Activated CD4-positive, alpha-beta T cell treated with anti-CD3 and anti-CD28 coated beads, Interleukin-10, Interleukin-2, amounts not matched to agents 100 ng/mL and 50 ng/mL, durations not matched to agents 16 hours and 8 hours (primary cell): ENCODE measurements at regions not wholly inside any gene's neighbourhood (a gene's known extent, or its start where the extent isn't known, plus 50 kb on each side); places are given as distances from the start of the nearest gene placed in this dataset.
"Not testable (repeated sequence)": the region's sequence is repeated elsewhere in the genome, so short reads cannot be mapped to it uniquely, and the experiment has no call there.

Source experiments
- DNase-seq: peaks from one replicate; pipeline ENCODE4 v3.0.0-alpha.2; 2020

DNA sequence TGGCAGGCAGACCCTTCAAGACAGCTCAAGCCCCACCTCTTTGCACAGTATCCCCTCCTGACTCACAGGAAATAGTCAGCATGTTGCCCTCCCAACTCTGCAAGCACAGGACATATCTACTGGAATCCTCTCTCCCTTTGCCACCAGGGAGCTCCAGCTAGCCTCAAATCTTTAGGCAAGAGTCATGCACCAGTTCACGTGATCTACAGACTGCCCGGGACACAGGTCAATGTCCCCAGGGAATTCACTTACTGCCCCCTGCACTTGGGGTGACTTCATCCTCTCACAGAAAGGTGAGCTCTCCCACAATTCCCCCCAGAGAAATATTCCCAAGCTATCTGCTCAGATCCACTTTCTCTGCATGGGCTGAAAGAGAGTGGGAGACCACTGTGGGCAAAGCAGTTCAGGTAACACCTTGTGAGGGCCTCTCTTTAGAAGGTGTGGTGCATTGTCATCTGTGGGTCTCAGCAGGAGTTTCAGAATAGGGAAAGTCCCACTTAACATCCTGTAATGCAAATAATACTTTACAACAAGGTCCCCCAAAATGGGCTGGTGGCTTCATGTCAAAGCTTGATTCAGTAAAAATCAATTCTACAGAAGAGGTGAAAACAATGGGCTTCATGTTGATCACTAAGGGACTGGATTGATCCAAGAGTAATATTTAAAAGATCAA, 129.9 kb downstream of the NOC3L start:
- no peak for DNase-seq

DNA sequence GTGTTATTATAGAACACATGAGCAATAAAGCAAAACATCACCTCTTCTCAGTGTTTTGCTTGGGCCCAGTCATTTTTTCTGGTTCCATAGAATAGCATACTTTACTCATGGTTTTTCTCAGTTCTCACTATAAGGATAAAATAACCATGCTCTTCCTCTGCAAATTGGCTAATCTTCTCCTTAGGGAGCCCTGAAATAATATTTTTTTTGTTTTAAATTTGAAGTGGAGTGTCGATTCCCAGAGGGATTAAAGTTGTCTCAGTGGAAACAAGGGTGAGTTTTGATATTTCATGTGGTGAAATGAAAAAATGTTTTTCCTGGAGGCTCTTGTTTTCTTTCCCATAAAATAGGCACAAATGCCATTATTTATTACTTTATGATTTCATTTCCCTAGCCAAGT, 127.3 kb downstream of the NOC3L start:
- no peak for DNase-seq

DNA sequence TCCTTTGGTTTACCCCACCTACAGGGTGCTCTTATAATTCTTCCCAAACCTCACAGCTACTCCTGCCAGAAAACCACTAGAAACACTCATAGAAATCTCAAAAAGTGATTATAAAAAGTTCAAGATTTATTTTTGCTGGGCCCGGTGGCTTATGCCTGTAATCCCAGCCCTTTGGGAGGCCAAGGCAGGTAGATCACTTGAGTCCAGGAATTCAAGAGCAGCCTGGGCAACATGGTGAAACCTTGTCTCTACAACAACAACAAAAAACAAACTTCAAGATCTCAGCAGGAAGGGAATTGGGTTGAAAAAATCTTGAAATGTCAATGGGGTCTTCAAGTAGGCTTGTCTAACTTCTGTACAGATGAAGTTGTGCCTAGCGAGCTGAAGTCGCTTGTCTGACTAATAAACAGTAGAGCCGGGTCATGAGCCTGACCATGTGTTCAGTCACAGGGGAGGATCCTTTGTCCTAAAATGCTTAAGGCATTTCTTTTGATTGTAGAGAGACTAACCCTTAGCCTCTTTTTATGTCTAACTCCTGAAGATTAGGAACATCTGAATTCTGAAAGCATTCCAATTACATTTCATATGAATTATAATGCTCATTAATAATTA, 124.6 kb downstream of the NOC3L start:
- no peak for DNase-seq

DNA sequence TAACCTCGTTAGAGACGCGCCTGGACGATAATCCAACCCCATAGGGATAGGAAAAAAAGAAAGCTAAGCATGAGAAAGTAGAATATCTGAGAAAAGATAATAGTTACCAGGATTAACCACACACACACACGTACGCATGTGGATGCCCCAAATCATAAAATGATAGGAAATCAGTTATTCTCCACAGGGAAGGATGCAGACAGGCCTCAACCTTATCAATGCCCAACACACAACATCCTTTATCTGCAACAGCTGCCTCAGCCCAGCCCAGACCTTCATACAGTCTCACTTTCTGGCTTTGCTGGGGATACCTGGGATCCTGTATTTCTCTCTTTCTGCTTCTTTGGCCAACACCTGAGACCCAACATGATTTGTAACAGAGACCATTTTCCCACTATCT, 123.0 kb downstream of the NOC3L start:
- DNase-seq, result no peak

DNA sequence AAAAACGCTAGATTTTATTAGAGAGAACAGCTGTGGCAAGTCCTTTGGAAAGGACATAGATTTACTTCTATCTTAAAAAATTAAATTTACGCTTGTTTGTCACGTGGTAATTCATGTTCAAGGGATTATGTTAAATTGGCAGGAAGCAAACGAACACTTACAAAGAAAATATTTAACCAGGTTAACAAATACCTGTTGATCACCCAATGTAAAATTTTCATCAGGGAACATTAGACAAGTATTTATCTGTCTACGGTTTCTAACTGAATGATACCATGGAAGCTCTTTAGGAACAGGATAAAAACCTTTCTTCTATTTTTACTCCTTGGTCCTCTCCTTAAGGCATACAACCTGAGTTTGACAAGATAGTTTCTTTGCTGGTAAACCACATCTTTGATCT, 122.2 kb downstream of the NOC3L start:
- DNase-seq, result no peak

DNA sequence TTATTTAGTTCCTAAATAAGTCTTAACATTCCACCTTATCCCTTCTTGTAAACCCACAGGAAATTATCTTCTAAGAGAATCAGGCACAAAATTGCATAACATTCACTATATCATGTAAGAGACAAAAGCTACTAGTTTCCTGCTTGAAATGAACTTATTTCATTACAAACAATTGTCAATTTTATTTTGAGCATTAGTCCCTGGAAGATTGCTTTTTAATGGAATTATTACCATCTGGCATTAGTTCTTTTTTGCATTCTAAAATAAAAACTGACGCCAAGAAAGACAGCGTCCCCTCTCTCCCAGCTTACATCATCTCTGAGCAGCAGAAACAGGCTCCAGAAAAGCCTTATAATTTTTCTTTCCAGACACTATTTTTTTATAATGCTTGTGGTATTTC, 121.8 kb downstream of the NOC3L start:
- DNase-seq, result no peak

DNA sequence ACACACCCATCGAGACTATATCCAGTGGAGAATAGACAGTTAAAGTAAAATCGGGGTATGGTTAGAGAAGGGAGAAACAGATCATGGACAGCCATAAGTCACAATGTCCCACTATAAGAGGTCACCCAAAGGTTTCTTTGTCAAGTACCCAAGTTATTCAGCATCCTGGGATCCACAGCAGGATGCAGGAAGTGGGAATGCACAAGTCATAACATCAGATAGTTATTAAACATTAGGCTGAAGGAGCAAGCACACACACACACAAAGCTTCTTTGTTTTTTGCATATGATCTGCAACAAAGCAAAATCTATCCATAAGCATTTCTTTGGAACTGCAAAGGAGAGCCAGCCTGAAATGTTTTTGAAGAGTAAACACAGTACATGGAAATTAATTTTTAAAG, 111.6 kb downstream of the NOC3L start:
- no peak for DNase-seq

DNA sequence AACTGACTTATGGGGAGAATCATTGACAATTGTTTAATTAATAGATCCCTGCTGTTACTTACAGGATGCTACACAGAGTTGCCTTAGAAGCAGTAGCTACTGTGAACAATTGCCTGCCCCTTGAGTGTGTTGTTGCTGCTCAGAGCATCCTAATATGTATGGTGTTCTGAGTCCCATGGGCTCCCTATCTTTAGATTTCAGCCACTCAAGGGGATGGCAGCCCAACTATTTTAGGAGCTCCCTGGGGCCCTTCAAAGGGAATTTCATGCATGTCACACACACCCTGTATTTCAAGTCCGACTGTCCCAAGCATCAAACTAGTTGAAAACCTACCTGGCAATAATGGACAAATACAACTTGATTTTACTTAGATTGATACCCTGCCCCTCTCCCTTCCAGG, 111.2 kb downstream of the NOC3L start:
- no peak for DNase-seq

DNA sequence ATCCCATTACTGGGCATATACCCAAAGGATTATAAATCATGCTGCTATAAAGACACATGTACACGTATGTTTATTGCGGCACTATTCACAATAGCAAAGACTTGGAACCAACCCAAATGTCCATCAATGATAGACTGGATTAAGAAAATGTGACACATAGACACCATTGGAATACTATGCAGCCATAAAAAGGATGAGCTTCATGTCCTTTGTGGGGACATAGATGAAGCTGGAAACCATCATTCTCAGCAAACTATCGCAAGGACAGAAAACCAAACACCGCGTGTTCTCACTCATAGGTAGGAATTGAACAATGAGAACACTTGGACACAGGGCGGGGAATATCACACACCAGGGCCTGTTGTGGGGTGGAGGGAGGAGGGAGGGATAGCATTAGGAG, 105.3 kb downstream of the NOC3L start:
- DNase-seq, result not testable (repeated sequence)

DNA sequence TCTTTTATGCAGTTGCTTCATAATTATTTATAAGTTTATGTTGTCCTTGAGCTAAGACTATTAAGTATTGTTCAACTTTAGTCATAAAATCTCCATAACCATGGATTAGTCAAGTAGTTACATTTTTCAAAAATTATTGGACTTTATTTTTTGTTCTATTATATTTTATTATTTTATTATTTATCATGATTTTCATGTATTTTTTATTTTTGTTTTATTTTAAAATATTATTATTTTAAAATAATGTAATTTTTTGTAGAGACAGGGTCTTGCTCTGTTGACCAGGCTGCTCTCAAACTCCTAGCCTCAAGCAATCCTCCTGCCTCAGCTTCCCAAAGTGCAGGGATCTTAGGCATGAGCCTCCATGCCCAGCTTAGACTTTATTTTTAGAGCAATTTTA, 102.3 kb downstream of the NOC3L start:
- no peak for DNase-seq

DNA sequence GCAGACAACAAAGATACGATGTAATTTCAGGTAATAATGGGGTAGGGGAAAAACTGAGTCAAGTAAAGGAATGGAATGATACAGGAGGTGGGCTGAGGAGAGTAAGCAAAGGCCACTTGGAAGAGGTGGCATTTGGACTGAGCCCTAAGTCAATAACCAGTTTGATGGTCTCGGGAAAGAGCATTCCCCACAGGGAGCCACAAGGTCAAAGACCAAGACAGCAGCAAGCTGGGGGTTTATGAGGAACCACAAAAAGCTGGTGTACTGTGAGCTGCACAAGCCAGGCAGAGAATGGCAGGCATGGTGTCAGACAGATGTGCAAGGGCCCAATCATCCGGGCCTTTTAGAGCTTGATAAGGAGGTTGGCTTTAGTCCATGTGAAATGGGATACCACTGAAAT, 98.7 kb downstream of the NOC3L start:
- no peak for DNase-seq

DNA sequence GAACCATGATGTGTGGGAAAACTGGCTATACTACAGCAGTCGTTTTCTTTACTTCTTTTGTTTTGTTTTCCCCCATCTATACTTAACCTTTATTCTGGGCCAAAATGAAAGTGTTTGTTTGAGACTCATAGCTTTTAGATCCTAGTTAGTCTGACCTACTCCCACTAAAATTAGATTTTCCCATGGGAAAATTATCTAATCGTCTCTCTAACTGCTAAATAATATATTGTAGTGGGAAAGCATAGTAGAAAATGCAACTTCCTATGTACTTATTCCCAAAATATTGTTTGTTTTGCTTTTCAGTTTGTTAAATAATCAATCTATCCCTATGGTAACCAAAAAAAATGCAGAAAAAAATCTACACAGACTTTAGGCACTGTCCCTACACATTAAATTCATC, 96.6 kb downstream of the NOC3L start:
- no peak for DNase-seq

DNA sequence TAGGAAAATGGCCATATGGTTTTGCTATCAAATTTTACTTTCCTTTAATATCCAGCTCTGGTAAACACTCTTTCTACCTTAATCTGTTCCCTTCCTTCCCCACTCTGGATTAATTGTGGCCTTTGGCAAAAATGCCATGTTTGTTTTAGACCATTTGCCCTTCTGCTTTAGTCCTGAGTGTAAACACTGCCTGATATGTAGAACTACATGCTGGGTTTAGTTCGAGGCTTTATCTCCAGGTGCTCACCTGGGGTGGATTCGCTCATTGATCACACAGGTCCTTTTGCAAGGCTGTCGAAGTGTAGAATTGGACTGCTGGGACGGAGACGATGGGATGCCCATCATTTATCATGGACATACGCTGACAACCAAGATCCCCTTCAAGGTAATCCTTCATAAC, 94.1 kb downstream of the NOC3L start:
- no peak for DNase-seq

DNA sequence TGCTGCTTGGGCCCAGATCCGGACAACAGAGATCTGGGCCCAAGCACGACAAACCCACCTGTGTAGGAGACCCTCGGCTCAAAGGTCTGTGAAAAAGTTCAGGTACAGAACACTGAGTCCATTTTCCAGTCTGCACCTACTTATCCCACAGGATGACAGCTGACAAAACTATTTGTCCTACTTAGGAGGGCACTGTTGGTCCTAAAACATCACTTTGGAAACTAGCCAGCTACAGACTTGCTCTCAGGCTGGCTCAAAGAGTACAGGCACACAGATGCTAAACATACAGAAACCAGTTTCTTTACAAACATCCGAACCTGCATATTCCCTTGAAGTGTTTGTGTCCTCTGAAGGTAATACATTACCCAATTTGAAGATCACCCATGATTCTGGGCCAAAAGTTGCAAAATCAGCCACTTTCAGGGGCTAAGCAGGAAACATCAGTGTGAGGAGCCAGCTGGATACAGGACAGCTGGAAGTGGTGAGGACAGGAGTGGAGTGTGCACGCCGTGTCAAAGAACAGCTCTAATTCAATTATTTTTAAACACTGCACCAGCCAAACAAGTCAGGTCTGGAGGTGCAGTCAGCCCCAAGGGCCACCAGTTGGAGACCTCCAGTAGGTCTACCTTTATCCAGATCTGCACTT, 88.5 kb downstream of the NOC3L start:
- DNase-seq, result no peak

DNA sequence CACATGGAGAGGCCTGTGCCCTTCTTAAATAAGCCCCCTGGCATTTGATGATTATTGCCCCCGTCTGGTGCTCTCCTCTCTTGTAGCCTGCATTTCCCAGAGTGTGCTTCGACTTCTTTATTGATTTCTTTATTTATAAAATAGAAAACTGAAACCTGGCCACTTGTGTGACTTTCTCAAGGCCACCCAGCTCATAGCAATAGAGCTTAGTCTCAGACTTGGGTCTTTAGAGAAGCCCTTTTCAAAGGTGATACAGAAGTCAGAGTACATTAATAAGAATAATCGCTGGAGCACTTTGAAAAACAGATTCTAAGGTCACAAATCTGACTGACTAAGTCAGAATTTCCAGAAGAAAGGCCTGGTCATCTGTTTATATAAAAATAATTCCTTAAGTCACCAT, 86.6 kb downstream of the NOC3L start:
- no peak for DNase-seq

DNA sequence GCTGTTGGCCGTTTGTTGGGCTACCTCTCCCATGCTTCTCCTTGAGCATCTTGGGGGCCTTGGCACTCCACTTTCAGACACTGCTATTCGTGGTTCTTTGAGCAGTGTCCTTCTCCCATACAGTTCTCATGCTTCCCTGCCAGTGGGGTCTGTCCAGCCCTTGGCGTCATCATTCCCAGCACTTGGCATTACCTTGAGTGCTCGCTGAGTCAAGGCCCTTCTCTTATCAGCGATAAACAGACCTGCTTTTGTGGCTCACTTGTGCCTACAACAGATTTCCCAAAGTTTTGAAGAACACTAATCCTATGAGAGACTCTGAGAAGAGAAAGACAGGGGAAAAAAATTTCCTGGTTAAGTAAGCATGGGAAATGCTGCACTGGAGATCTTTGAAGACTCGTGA, 85.3 kb downstream of the NOC3L start:
- no peak for DNase-seq

DNA sequence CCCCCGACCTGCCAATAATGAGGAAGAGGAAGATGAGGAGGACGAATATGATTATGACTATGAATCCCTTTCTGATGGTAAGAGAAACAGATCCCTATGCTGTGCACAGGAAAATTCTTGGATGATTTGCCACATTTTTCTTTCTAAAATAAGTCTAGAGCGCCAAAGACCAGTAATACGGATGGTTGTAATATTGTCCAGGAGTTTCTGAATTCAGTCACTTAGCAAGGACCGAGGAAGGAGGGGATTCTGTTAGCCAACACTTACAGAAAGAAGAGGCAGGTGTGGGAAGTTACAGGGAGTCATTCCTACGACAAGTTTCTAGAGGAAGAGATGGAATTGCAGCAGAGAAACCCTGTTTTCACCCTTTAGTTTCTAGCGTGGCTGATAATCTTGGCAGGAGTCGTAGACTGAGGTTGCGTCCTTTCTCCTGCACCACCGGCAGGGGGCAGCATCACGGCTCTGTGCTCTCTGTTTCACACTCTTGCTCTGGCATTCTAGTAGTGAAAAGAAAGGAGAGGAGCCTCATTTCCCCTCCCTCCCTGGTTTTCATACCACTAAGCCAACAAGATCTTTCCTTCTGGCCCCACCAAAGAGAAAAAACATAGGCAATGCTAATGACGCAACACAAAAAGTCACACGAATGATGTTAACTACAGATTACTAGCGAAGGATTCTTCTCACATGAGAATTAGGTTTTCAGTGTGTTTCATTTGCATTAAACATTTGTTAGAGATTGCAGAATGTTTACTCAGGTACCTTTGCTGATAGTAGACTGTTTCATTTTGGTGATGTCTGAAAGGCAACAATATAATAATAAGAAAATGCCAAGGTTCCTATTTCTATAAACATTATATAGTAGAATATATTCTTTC, 82.7 kb downstream of the NOC3L start:
- peak; percentile 59 for DNase-seq

DNA sequence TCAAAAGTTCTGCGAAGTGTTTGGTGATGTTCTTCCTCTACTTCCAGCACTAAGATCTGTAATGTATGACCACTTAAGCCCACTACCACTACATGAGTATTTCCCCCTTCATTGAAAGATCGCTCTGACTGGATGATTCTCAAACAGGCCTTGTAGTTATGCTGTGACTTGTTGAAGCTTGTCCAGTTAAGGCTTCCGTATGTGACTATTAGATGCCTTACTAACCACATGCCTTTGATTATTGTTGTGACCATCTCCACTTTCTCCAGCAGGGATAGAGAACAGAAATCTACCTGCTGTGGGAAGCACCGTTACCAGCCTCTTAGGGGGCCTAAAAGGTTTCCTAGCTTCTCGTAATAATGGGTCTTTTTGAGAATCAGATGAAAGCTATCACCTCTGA, 81.1 kb downstream of the NOC3L start:
- DNase-seq, result no peak

DNA sequence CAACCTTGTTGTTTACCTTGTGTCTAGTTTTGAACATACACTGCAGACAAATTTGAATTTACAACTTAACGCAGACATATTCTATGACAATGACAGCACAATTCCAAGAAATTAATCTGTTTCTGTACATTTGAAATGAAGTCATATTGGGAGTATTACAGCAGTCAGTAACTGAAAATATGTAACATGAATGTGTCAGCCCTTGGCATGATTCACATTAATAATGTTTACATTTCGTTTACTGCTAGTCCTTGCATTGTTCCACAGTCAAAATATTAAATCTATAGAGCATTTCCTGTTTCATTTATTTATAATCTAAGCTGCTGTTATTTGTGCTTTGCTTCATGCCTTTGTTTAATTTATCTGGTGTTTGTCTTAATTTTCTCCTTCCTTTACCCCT, 80.4 kb downstream of the NOC3L start:
- no peak for DNase-seq
